ENCODE measurements at regions not wholly inside any gene's neighbourhood (a gene's known extent, or its start where the extent isn't known, plus 50 kb on each side); places are given as distances from the start of the nearest gene placed in this dataset.

GRCh38 chr3:145650170-145650569, 510.8 kb downstream of the PLOD2 start:
- TF ChIP-seq CTCF (IDR thresholded peaks at IDR 0.05): no peak
- TF ChIP-seq POLR2A (IDR thresholded peaks at IDR 0.05): no peak
